ENCODE measurements at regions not wholly inside any gene's neighbourhood (a gene's known extent, or its start where the extent isn't known, plus 50 kb on each side); places are given as distances from the start of the nearest gene placed in this dataset.

GRCh38 chr4:36753048-36753447 lies 471.6 kb downstream of the DTHD1 start:
- Histone ChIP-seq H4K8ac (ENCODE audit: low read depth, low read length) (no peak overlapping the region), H3K23ac (ENCODE audit: low read depth, low read length, poor library complexity) (no peak overlapping the region), H2BK120ac (ENCODE audit: low read depth, low read length) (no peak overlapping the region), H3K4me2 (ENCODE audit: insufficient read depth, low read length, poor library complexity, severe bottlenecking) (no peak overlapping the region), H3K9me3 (replicated peaks in 1 of 2; ENCODE audit: control insufficient read depth in 2 of 2, insufficient read depth in 1 of 2, low read depth in 1 of 2, low read length in 2 of 2) (no peaks in the 10 kb centered on the region), H2AK5ac (ENCODE audit: low read depth, low read length) (no peak overlapping the region), H3K36me3 (replicated peaks in 1 of 2; ENCODE audit: control insufficient read depth in 2 of 2, insufficient read depth in 2 of 2, low read length in 2 of 2) (no peaks in the 10 kb centered on the region), H4K91ac (ENCODE audit: low read depth, low read length, poor library complexity) (no peak overlapping the region), H3K4me3 (ENCODE audit: low read length in 2 of 2) (no peak overlapping the region), H3K79me1 (ENCODE audit: low read depth, low read length) (no peaks in the 10 kb centered on the region), H2BK15ac (ENCODE audit: low read length) (no peak overlapping the region), H3K4me1 (ENCODE audit: control insufficient read depth in 2 of 2, insufficient read depth in 1 of 2, low read depth in 1 of 2, low read length in 2 of 2) (no peaks in the 10 kb centered on the region), H3K4ac (ENCODE audit: low read length) (no peak overlapping the region), H2BK12ac (ENCODE audit: low read length) (no peak overlapping the region), H2BK5ac (ENCODE audit: low read length) (no peak overlapping the region), H3K18ac (ENCODE audit: low read length) (no peak overlapping the region), H2AFZ (ENCODE audit: low read length) (no peak overlapping the region), H3K27me3 (ENCODE audit: control insufficient read depth in 3 of 3, insufficient read depth in 3 of 3, low read depth in 1 of 3, low read length in 3 of 3) (no peaks in the 10 kb centered on the region), H3K14ac (ENCODE audit: low read length) (no peak overlapping the region), H3K9ac (ENCODE audit: low read depth, low read length, poor library complexity) (no peak overlapping the region), H3K27ac (replicated peaks; ENCODE audit: low read length) (no peak overlapping the region)
- no peak for DNase-seq (ENCODE audit: low spot score)
- WGBS, 2 donors (ENCODE audit: extremely low coverage in 2 of 2, insufficient read length in 2 of 2, insufficient replicate concordance in 1 of 2): no CpG with 5 or more reads among the region's 3 CpGs

- Histone ChIP-seq H3K4me2 (ENCODE audit: insufficient read depth, low read length, poor library complexity, severe bottlenecking) (no peak overlapping the region), H2BK5ac (ENCODE audit: low read length) (no peak overlapping the region), H3K36me3 (replicated peaks in 1 of 2; ENCODE audit: control insufficient read depth in 2 of 2, insufficient read depth in 2 of 2, low read length in 2 of 2) (no peaks in the 10 kb centered on the region), H2BK12ac (ENCODE audit: low read length) (no peak overlapping the region), H2AK5ac (ENCODE audit: low read depth, low read length) (no peak overlapping the region), H3K23ac (ENCODE audit: low read depth, low read length, poor library complexity) (no peak overlapping the region), H3K14ac (ENCODE audit: low read length) (no peak overlapping the region), H3K27me3 (ENCODE audit: control insufficient read depth in 3 of 3, insufficient read depth in 3 of 3, low read depth in 1 of 3, low read length in 3 of 3) (no peaks in the 10 kb centered on the region), H2AFZ (ENCODE audit: low read length) (no peak overlapping the region), H3K4me3 (ENCODE audit: low read length in 2 of 2) (no peak overlapping the region), H2BK15ac (ENCODE audit: low read length) (no peak overlapping the region), H3K4ac (ENCODE audit: low read length) (no peak overlapping the region), H3K9me3 (replicated peaks in 1 of 2; ENCODE audit: control insufficient read depth in 2 of 2, insufficient read depth in 1 of 2, low read depth in 1 of 2, low read length in 2 of 2) (no peaks in the 10 kb centered on the region), H3K9ac (ENCODE audit: low read depth, low read length, poor library complexity) (no peak overlapping the region), H2BK120ac (ENCODE audit: low read depth, low read length) (no peak overlapping the region), H4K8ac (ENCODE audit: low read depth, low read length) (no peak overlapping the region), H3K27ac (replicated peaks; ENCODE audit: low read length) (no peak overlapping the region), H4K91ac (ENCODE audit: low read depth, low read length, poor library complexity) (no peak overlapping the region), H3K79me1 (ENCODE audit: low read depth, low read length) (no peaks in the 10 kb centered on the region), H3K18ac (ENCODE audit: low read length) (no peak overlapping the region), H3K4me1 (ENCODE audit: control insufficient read depth in 2 of 2, insufficient read depth in 1 of 2, low read depth in 1 of 2, low read length in 2 of 2) (no peaks in the 10 kb centered on the region)
- WGBS, 2 donors (ENCODE audit: extremely low coverage in 2 of 2, insufficient read length in 2 of 2, insufficient replicate concordance in 1 of 2): no CpG with 5 or more reads among the region's 3 CpGs
- DNase-seq (ENCODE audit: low spot score): no peak
Observed at GRCh38 chr4:36757580-36758311, 476.3 kb downstream of the DTHD1 start.

GRCh38 chr4:36758312-36759178 lies 477.1 kb downstream of the DTHD1 start:
- Histone ChIP-seq H3K4me1 (ENCODE audit: control insufficient read depth in 2 of 2, insufficient read depth in 1 of 2, low read depth in 1 of 2, low read length in 2 of 2) (peaks cover 0 to 1% of the 10 kb centered on the region in 2 donors), H3K4ac (ENCODE audit: low read length) (no peak overlapping the region), H3K9ac (ENCODE audit: low read depth, low read length, poor library complexity) (no peak overlapping the region), H3K27me3 (ENCODE audit: control insufficient read depth in 3 of 3, insufficient read depth in 3 of 3, low read depth in 1 of 3, low read length in 3 of 3) (no peaks in the 10 kb centered on the region), H2BK12ac (ENCODE audit: low read length) (no peak overlapping the region), H4K91ac (ENCODE audit: low read depth, low read length, poor library complexity) (no peak overlapping the region), H3K9me3 (replicated peaks in 1 of 2; ENCODE audit: control insufficient read depth in 2 of 2, insufficient read depth in 1 of 2, low read depth in 1 of 2, low read length in 2 of 2) (no peaks in the 10 kb centered on the region), H4K8ac (ENCODE audit: low read depth, low read length) (no peak overlapping the region), H3K27ac (replicated peaks; ENCODE audit: low read length) (no peak overlapping the region), H3K36me3 (replicated peaks in 1 of 2; ENCODE audit: control insufficient read depth in 2 of 2, insufficient read depth in 2 of 2, low read length in 2 of 2) (no peaks in the 10 kb centered on the region), H3K79me1 (ENCODE audit: low read depth, low read length) (no peaks in the 10 kb centered on the region), H2BK120ac (ENCODE audit: low read depth, low read length) (no peak overlapping the region), H3K14ac (ENCODE audit: low read length) (no peak overlapping the region), H3K4me3 (ENCODE audit: low read length in 2 of 2) (no peak overlapping the region), H2BK5ac (ENCODE audit: low read length) (no peak overlapping the region), H3K4me2 (ENCODE audit: insufficient read depth, low read length, poor library complexity, severe bottlenecking) (no peak overlapping the region), H2AFZ (ENCODE audit: low read length) (no peak overlapping the region), H3K18ac (ENCODE audit: low read length) (no peak overlapping the region), H2BK15ac (ENCODE audit: low read length) (no peak overlapping the region), H3K23ac (ENCODE audit: low read depth, low read length, poor library complexity) (no peak overlapping the region), H2AK5ac (ENCODE audit: low read depth, low read length) (no peak overlapping the region)
- DNase-seq (ENCODE audit: low spot score): no peak
- no CpG with 5 or more reads among the region's 9 CpGs for WGBS, 2 donors (ENCODE audit: extremely low coverage in 2 of 2, insufficient read length in 2 of 2, insufficient replicate concordance in 1 of 2)

- no peak overlapping the region for H2BK12ac ChIP-seq (ENCODE audit: low read length)
- no peak overlapping the region for H3K18ac ChIP-seq (ENCODE audit: low read length)
- DNase-seq (ENCODE audit: low spot score): no peak
- no peak overlapping the region for H3K4me3 ChIP-seq (ENCODE audit: low read length in 2 of 2)
- H3K4me1 ChIP-seq (ENCODE audit: control insufficient read depth in 2 of 2, insufficient read depth in 1 of 2, low read depth in 1 of 2, low read length in 2 of 2): peaks cover 0 to 1% of the 10 kb centered on the region in 2 donors
- no peak overlapping the region for H2BK15ac ChIP-seq (ENCODE audit: low read length)
- no peaks in the 10 kb centered on the region for H3K27me3 ChIP-seq (ENCODE audit: control insufficient read depth in 3 of 3, insufficient read depth in 3 of 3, low read depth in 1 of 3, low read length in 3 of 3)
- H4K8ac ChIP-seq (ENCODE audit: low read depth, low read length): no peak overlapping the region
- WGBS, 2 donors (ENCODE audit: extremely low coverage in 2 of 2, insufficient read length in 2 of 2, insufficient replicate concordance in 1 of 2): no CpG with 5 or more reads among the region's 4 CpGs
- no peak overlapping the region for H3K27ac ChIP-seq (replicated peaks; ENCODE audit: low read length)
- no peaks in the 10 kb centered on the region for H3K36me3 ChIP-seq (replicated peaks in 1 of 2; ENCODE audit: control insufficient read depth in 2 of 2, insufficient read depth in 2 of 2, low read length in 2 of 2)
- no peak overlapping the region for H3K9ac ChIP-seq (ENCODE audit: low read depth, low read length, poor library complexity)
- no peaks in the 10 kb centered on the region for H3K9me3 ChIP-seq (replicated peaks in 1 of 2; ENCODE audit: control insufficient read depth in 2 of 2, insufficient read depth in 1 of 2, low read depth in 1 of 2, low read length in 2 of 2)
- H4K91ac ChIP-seq (ENCODE audit: low read depth, low read length, poor library complexity): no peak overlapping the region
- H3K14ac ChIP-seq (ENCODE audit: low read length): no peak overlapping the region
- H2AK5ac ChIP-seq (ENCODE audit: low read depth, low read length): no peak overlapping the region
- no peaks in the 10 kb centered on the region for H3K79me1 ChIP-seq (ENCODE audit: low read depth, low read length)
- no peak overlapping the region for H3K4ac ChIP-seq (ENCODE audit: low read length)
- H2AFZ ChIP-seq (ENCODE audit: low read length): no peak overlapping the region
- no peak overlapping the region for H2BK5ac ChIP-seq (ENCODE audit: low read length)
- H2BK120ac ChIP-seq (ENCODE audit: low read depth, low read length): no peak overlapping the region
- no peak overlapping the region for H3K4me2 ChIP-seq (ENCODE audit: insufficient read depth, low read length, poor library complexity, severe bottlenecking)
- H3K23ac ChIP-seq (ENCODE audit: low read depth, low read length, poor library complexity): no peak overlapping the region
Observed at GRCh38 chr4:36761607-36762006, 480.2 kb downstream of the DTHD1 start.
